ENCODE measurements at regions not wholly inside any gene's neighbourhood (a gene's known extent, or its start where the extent isn't known, plus 50 kb on each side); places are given as distances from the start of the nearest gene placed in this dataset.

GRCh38 chr14:35229084-35229791 lies 62.9 kb upstream of the PSMA6 start:
- Histone ChIP-seq H3K27me3 (ENCODE audit: insufficient read depth, low read depth, low read length) (no peaks in the 10 kb centered on the region), H3K27ac (ENCODE audit: low read length) (no peak overlapping the region), H3K9ac (ENCODE audit: low read length) (no peak overlapping the region), H3F3A (ENCODE audit: insufficient read depth, low read length, poor library complexity, severe bottlenecking) (no peaks in the 10 kb centered on the region), H3K9me2 (ENCODE audit: insufficient read depth, low read length) (no peaks in the 10 kb centered on the region), H3K79me2 (replicated peaks; ENCODE audit: insufficient read depth, low read length) (no peaks in the 10 kb centered on the region), H2AFZ (ENCODE audit: low read depth, low read length) (no peak overlapping the region), H4K20me1 (ENCODE audit: insufficient read depth) (no peaks in the 10 kb centered on the region), H3K4me2 (ENCODE audit: low read length) (no peak overlapping the region), H3K4me3 (ENCODE audit: low read length) (no peak overlapping the region), H3K36me3 (ENCODE audit: insufficient read depth, low read length) (no peaks in the 10 kb centered on the region), H3K9me3 (ENCODE audit: low read length) (no peaks in the 10 kb centered on the region)
- no peak for TF ChIP-seq TAF1 (IDR thresholded peaks at IDR 0.05; ENCODE audit: low read depth)
- no peak for TF ChIP-seq EZH2 (IDR thresholded peaks at IDR 0.05; ENCODE audit: borderline replicate concordance, insufficient read depth, low read length, poor library complexity, severe bottlenecking)
- TF ChIP-seq POLR2AphosphoS5 (IDR thresholded peaks at IDR 0.05) = no peak
- TF ChIP-seq, protein P1, sequence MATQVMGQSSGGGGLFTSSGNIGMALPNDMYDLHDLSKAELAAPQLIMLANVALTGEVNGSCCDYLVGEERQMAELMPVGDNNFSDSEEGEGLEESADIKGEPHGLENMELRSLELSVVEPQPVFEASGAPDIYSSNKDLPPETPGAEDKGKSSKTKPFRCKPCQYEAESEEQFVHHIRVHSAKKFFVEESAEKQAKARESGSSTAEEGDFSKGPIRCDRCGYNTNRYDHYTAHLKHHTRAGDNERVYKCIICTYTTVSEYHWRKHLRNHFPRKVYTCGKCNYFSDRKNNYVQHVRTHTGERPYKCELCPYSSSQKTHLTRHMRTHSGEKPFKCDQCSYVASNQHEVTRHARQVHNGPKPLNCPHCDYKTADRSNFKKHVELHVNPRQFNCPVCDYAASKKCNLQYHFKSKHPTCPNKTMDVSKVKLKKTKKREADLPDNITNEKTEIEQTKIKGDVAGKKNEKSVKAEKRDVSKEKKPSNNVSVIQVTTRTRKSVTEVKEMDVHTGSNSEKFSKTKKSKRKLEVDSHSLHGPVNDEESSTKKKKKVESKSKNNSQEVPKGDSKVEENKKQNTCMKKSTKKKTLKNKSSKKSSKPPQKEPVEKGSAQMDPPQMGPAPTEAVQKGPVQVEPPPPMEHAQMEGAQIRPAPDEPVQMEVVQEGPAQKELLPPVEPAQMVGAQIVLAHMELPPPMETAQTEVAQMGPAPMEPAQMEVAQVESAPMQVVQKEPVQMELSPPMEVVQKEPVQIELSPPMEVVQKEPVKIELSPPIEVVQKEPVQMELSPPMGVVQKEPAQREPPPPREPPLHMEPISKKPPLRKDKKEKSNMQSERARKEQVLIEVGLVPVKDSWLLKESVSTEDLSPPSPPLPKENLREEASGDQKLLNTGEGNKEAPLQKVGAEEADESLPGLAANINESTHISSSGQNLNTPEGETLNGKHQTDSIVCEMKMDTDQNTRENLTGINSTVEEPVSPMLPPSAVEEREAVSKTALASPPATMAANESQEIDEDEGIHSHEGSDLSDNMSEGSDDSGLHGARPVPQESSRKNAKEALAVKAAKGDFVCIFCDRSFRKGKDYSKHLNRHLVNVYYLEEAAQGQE (IDR thresholded peaks at IDR 0.05; ENCODE audit: borderline replicate concordance) = no peak
- no peak for TF ChIP-seq EP300 (conservative IDR thresholded peaks at IDR 0.05; ENCODE audit: poor library complexity, severe bottlenecking)
- TF ChIP-seq RAD21 (conservative IDR thresholded peaks at IDR 0.05) = no peak
- no peak for TF ChIP-seq MXI1 (conservative IDR thresholded peaks at IDR 0.05; ENCODE audit: poor library complexity, severe bottlenecking)
- TF ChIP-seq SMC3 (conservative IDR thresholded peaks at IDR 0.05; ENCODE audit: poor library complexity) = no peak
- TF ChIP-seq, protein P2, sequence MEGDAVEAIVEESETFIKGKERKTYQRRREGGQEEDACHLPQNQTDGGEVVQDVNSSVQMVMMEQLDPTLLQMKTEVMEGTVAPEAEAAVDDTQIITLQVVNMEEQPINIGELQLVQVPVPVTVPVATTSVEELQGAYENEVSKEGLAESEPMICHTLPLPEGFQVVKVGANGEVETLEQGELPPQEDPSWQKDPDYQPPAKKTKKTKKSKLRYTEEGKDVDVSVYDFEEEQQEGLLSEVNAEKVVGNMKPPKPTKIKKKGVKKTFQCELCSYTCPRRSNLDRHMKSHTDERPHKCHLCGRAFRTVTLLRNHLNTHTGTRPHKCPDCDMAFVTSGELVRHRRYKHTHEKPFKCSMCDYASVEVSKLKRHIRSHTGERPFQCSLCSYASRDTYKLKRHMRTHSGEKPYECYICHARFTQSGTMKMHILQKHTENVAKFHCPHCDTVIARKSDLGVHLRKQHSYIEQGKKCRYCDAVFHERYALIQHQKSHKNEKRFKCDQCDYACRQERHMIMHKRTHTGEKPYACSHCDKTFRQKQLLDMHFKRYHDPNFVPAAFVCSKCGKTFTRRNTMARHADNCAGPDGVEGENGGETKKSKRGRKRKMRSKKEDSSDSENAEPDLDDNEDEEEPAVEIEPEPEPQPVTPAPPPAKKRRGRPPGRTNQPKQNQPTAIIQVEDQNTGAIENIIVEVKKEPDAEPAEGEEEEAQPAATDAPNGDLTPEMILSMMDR (IDR thresholded peaks at IDR 0.05; ENCODE audit: poor library complexity, severe bottlenecking) = no peak

DNA sequence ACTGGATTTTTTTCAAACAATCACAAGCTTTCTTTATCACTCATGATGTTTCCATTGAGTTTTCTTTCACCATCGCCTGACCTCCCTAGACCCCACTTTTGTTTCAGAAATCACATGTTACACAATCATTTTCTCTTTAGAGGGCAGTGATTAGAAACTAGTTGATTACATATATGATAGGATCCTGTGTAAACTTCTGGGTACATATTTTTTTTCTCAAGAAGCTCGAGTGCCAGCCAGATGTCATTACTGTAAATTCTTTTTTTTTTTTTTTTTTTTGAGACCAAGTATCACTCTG lies 62.4 kb upstream of the PSMA6 start:
- H3K4me2 ChIP-seq (ENCODE audit: low read length) = no peak overlapping the region
- H3K4me3 ChIP-seq (ENCODE audit: low read length) = no peak overlapping the region
- no peaks in the 10 kb centered on the region for H3K27me3 ChIP-seq (ENCODE audit: insufficient read depth, low read depth, low read length)

More for the DNA sequence above, 62.4 kb upstream of the PSMA6 start:
- Histone ChIP-seq H3K9me2 (ENCODE audit: insufficient read depth, low read length) (no peaks in the 10 kb centered on the region), H3K9ac (ENCODE audit: low read length) (no peak overlapping the region), H3F3A (ENCODE audit: insufficient read depth, low read length, poor library complexity, severe bottlenecking) (no peaks in the 10 kb centered on the region), H3K36me3 (ENCODE audit: insufficient read depth, low read length) (no peaks in the 10 kb centered on the region), H3K27ac (ENCODE audit: low read length) (no peak overlapping the region), H3K79me2 (replicated peaks; ENCODE audit: insufficient read depth, low read length) (no peaks in the 10 kb centered on the region), H3K9me3 (ENCODE audit: low read length) (no peaks in the 10 kb centered on the region), H4K20me1 (ENCODE audit: insufficient read depth) (no peaks in the 10 kb centered on the region), H2AFZ (ENCODE audit: low read depth, low read length) (no peak overlapping the region)
- no peak for TF ChIP-seq EZH2 (IDR thresholded peaks at IDR 0.05; ENCODE audit: borderline replicate concordance, insufficient read depth, low read length, poor library complexity, severe bottlenecking)
- TF ChIP-seq RAD21 (conservative IDR thresholded peaks at IDR 0.05) = no peak
- TF ChIP-seq EP300 (conservative IDR thresholded peaks at IDR 0.05; ENCODE audit: poor library complexity, severe bottlenecking) = no peak
- no peak for TF ChIP-seq TAF1 (IDR thresholded peaks at IDR 0.05; ENCODE audit: low read depth)
- TF ChIP-seq POLR2AphosphoS5 (IDR thresholded peaks at IDR 0.05) = no peak
- TF ChIP-seq, protein P2 (IDR thresholded peaks at IDR 0.05; ENCODE audit: poor library complexity, severe bottlenecking) = no peak
- TF ChIP-seq MXI1 (conservative IDR thresholded peaks at IDR 0.05; ENCODE audit: poor library complexity, severe bottlenecking) = no peak
- no peak for TF ChIP-seq SMC3 (conservative IDR thresholded peaks at IDR 0.05; ENCODE audit: poor library complexity)
- TF ChIP-seq, protein P1 (IDR thresholded peaks at IDR 0.05; ENCODE audit: borderline replicate concordance) = no peak
